ENCODE measurements at regions not wholly inside any gene's neighbourhood (a gene's known extent, or its start where the extent isn't known, plus 50 kb on each side); places are given as distances from the start of the nearest gene placed in this dataset.

DNA sequence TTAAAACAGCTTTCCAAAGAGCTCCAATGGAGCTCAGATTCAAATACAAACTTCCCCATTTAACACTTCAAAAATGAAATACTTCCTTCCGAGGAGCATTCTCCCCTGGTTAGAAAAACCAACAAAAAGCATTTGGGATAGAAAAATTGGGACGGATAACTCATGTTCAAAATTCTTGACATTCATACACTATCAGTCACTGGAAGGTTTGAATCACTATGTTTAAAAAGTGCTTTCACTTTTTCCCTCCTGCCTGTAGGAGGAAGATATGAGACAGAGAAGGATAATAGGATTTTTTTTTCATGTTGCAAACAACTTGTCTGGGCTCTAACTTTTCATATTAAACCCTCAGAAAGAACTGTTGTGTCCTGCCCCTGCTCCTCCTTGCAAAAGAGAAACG is 412.0 kb downstream of the ACTL7B start:
- TF ChIP-seq EZH2 (IDR thresholded peaks at IDR 0.05; ENCODE audit: low read length) = no peak
- TF ChIP-seq, protein P1, sequence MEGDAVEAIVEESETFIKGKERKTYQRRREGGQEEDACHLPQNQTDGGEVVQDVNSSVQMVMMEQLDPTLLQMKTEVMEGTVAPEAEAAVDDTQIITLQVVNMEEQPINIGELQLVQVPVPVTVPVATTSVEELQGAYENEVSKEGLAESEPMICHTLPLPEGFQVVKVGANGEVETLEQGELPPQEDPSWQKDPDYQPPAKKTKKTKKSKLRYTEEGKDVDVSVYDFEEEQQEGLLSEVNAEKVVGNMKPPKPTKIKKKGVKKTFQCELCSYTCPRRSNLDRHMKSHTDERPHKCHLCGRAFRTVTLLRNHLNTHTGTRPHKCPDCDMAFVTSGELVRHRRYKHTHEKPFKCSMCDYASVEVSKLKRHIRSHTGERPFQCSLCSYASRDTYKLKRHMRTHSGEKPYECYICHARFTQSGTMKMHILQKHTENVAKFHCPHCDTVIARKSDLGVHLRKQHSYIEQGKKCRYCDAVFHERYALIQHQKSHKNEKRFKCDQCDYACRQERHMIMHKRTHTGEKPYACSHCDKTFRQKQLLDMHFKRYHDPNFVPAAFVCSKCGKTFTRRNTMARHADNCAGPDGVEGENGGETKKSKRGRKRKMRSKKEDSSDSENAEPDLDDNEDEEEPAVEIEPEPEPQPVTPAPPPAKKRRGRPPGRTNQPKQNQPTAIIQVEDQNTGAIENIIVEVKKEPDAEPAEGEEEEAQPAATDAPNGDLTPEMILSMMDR (optimal IDR thresholded peaks at IDR 0.05 in 1 of 3, IDR thresholded peaks at IDR 0.05 in 1 of 3, conservative IDR thresholded peaks at IDR 0.05 in 1 of 3; ENCODE audit: extremely low read depth in 1 of 3, insufficient read depth in 2 of 3, low read length in 3 of 3) = peak in 2 of 3 experiments; percentile 8 to 17

Measured in keratinocyte (primary cell).